DMS79 (cell line): ENCODE measurements at regions not wholly inside any gene's neighbourhood (a gene's known extent, or its start where the extent isn't known, plus 50 kb on each side); places are given as distances from the start of the nearest gene placed in this dataset.

Experiments used
- DNase-seq: peaks from one replicate; lab custom pipeline; 2025; lab: John Stamatoyannopoulos, UW

- DNase-seq: no peak
These were observed 93.2 kb downstream of the PTCSC3 start for GRCh38 chr14:36083317-36083716.

GRCh38 chr14:36078080-36078479 is 98.4 kb downstream of the PTCSC3 start:
- no peak for DNase-seq

DNA sequence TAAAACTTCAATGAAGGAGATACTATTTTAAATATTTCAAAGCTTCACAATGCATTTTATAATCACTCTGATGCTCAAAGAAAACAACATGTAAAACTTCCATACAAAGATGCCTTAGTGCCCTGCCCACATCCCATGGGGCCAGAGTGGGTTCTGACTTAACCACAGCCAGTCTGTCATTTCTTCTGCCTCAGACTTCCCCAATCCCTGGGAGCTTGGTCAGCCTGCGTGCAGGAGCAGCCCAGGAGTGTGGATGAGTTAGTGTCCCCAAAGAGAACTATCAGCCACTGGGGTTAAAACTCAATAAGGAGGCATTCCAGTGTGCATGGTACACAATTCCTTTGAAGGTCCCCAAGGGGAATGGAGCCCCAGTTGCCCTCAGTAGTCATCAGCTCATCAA is 100.3 kb downstream of the PTCSC3 start:
- no peak for DNase-seq

DNA sequence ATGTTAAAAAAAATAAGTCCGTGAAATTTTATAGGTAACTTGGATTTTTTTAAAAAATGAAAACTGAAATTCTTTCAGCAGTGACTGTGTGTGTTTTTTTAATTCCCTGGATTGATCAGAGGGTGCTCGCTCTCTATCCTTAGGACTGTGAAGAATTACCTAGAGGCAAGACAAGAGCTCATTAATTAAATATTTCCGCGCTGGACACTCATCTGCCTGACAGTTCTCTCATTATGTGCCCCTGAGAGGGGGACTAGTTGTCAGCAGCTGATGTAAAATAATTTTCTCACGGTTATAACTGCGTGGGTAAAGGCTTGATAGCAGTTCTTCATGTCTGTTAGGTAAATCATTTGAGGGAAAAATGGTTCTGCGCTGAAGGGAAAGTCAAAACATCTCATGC is 101.3 kb downstream of the PTCSC3 start:
- DNase-seq: no peak

DNA sequence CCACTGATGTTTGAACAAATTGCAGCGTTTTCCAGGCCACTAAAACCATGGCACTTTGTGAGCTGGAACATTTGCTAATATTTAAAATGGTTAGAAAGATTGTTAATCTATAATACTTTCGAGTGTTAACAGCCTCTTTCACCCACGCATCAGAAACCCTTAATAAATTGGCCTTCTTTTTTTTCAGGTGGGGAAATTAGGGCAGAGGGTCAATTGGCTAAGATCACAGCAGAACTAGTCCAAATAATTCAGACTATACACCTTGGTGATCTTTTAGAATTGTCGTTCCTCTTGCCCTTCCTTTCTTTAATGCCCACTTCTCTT is 105.8 kb downstream of the PTCSC3 start:
- no peak for DNase-seq

DNA sequence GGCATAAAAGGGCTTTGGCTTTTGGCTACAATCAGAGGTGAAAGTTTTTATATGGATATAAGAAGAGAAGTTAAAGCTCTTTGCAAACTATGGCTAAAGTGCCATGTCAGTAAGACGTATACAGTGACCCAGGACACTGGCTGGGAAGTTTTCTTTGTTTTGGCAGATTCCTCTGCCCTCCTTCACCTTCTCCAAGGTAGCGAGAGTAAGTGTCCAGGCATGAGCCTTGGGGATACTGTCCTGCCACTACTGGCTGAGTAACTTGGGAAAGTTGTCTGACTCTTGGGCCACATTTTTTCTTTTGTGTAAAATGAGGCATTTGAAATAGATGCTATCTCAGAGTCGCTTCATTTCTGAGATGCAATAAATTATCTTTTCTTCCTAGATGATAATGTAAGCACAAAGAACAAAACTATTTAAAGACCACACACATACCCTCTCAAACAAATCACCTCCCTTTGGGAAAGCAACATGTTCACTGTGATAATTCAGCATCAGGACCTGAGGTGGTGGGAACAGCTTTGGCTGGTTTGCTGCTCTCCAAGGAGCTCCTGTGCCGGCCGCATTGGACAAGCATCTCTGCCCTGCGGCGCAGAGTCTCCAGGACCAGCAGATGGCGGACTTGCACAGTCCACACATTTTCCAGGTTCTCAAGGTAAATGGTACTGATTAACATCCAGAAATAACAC is 106.3 kb downstream of the PTCSC3 start:
- DNase-seq: peak; percentile 96

- peak; percentile 96 for DNase-seq
These were observed 107.0 kb downstream of the PTCSC3 start for GRCh38 chr14:36069535-36069900.

GRCh38 chr14:36068777-36069534 is 107.6 kb downstream of the PTCSC3 start:
- DNase-seq: peak; percentile 96

- DNase-seq: peak; percentile 100
These were observed 108.9 kb downstream of the PTCSC3 start for GRCh38 chr14:36067428-36068187.

DNA sequence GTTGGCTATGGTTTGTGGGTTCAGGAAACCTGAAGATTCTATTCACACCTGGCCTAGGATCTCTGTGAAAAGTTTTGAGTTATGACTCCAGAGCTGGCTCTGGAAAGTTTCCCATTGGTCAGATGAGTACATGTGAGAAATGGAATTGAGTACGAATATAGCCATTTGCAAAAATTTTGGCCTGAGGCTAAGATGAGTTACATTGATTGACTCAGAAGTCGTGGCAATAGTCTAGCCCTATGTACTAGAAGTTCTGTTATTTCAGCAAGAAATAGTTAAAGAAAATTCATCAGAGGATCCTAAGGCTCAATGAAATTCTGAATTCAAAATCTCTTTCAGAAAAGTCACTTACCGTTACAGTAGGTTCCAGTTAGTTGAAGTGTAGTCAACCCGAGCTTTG is 109.9 kb downstream of the PTCSC3 start:
- DNase-seq: no peak

DNA sequence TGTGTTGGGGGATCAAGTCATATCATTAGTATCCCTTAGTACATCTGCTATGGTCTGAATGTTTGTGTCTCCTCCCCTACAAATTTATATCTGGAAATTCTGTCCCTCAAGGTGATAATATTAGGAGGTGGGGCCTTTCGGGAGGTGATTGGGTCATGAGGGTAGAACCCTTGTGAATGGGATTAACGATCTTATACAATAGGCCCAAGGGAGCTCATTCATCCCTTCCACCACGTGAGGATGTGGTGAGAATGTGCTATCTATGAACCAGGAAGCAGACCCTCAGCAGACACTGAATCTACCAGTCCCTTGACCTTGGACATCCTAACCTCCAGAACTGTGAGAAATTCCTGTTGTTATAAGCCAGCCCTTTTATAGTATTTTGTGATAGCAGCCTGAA is 110.7 kb downstream of the PTCSC3 start:
- DNase-seq: no peak

GRCh38 chr14:36059531-36059930 is 117.0 kb downstream of the PTCSC3 start:
- no peak for DNase-seq

DNA sequence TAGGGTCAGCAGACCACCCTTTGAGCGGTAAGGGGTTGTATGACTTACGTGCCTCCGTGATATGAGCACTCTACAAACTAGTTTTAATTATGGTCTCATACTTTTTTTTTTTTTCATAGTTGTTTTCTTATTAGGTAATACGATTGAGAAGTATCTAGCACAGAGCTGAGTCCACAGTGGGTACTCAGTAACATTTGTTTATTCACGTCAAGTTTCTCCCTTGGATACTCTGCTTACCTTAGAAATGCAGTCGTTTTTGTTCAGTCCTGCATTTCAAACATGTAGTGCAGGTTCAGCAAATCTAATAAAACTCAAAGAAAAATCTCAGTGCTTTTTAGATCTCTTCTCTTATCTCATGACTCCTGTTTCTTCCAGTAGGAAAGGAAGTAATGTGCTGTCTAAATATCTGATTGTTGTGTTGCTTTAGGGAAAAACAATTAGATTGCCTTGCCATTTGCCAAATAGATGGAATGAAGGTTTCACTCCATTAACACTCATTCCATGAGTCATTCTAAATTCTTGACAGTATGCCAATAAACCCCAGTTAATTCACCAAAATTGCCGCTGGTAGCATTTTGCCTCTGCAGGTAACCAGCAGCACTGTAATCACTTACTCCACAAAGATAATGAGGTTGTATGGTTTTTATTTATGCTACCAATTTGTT is 118.9 kb downstream of the PTCSC3 start:
- peak; percentile 96 for DNase-seq

DNA sequence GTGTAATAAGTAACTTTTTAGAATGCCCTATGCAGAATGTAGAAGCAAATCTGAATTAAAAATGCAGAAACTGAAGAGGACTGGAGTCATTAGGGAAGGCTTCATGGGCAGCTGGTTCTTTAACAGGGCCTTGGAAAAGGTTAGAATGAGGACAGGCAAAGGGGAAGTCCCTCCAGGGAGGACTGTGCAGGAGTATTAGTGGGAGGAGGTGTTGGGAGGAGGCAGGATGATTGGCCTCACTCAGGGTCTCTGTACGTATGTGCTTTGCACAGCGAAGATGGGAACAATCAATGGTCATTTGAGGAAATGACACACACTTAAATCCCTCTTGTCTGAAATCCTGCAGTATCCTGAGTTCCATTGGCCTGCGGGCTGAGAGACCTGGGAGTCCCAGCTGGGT is 119.7 kb downstream of the PTCSC3 start:
- DNase-seq: no peak

DNA sequence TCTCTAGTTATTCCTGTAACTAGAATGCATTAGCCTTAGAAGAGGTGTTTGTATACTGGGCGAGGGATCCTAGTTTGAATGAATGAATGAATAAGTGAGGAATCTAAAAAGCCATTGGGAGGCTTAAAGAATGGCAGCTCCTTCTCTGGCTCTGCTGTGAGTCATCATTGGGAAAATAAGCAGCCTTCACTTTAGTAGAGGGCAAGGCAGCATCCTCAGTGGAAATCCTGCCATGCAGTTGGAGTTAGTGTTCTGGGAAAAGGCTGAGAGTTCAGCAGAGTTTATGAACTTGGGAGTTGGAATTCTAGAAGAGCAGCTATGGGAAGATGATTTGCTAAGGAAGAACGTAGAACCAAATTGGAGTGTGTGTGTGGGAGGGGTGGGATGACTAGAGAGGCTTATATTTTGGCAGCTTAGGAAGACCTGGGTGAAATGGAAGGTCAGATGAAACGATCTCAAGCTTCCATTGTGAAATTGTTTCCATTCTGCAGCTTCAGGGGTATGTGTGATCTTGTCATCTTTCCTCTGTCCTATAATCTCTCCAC is 120.8 kb downstream of the PTCSC3 start:
- DNase-seq: no peak

DNA sequence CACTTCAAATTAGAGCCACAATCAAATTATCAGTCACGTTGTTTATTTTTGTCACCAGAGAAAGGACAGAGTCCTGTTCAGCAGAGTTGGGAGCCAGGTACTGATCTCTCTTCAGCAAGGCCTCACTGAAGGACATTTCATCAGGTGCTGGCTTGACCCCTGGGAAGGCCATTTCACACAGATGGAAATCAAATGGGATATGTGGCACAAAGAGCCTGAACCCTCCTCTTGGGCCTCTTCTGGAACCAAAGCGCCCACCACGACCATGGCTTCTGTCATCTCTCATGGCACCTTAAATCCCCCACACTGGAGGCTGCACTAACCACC is 121.5 kb downstream of the PTCSC3 start:
- DNase-seq: no peak

- DNase-seq: peak; percentile 21
These were observed 122.0 kb downstream of the PTCSC3 start for GRCh38 chr14:36054353-36055051.

- no peak for DNase-seq
These were observed 123.8 kb downstream of the PTCSC3 start for GRCh38 chr14:36052681-36053080.

DNA sequence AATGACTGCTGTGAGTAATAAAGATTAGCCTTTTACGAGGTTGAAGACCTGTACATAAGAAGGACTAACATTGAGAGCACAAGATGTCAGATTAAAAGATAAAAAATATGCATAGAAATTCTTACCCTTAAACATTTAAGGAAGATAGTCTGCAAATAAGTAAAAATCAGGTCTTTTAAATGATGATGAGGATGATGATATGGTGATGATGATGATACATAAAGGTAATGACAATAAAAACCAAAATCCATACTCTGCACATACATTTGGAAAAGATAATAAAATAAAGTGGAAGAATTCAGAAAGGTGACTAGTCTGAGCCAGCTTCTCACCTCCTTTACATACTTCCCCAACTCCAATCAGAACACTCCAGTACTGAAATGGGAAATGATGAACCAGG is 124.5 kb downstream of the PTCSC3 start:
- no peak for DNase-seq

GRCh38 chr14:36048667-36049066 is 127.9 kb downstream of the PTCSC3 start:
- no peak for DNase-seq

DNA sequence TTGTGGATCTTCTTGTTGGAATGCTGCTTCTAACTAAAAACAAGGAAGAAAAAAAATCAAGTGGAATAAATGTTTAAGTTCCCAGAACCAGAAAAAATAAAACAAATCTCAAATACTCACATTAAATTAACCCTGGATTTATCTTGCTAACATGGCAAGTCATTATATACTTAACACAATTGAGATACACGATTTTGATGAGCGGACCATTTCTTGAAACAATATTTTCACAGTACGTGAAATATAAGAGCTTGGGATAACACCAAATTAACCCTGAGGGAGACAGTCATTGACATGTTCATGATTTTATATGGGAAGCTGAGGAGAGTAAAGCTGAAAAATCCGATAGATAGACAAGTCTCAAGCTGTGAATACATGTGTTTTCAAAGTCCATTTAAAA is 128.6 kb downstream of the PTCSC3 start:
- no peak for DNase-seq

GRCh38 chr14:36035675-36036074 is 140.8 kb downstream of the PTCSC3 start:
- peak; percentile 100 for DNase-seq
